HL-60/S4 (cell line): ENCODE measurements at regions not wholly inside any gene's neighbourhood (a gene's known extent, or its start where the extent isn't known, plus 50 kb on each side); places are given as distances from the start of the nearest gene placed in this dataset.

Source experiments
- in situ Hi-C: fragments of 300-500 bp; cut with MboI; formaldehyde crosslinking; loops from 2 replicates; pipeline ENCODE4 v1.14.3; 2022; ENCODE audit warnings: low sequenced_read_pairs

DNA sequence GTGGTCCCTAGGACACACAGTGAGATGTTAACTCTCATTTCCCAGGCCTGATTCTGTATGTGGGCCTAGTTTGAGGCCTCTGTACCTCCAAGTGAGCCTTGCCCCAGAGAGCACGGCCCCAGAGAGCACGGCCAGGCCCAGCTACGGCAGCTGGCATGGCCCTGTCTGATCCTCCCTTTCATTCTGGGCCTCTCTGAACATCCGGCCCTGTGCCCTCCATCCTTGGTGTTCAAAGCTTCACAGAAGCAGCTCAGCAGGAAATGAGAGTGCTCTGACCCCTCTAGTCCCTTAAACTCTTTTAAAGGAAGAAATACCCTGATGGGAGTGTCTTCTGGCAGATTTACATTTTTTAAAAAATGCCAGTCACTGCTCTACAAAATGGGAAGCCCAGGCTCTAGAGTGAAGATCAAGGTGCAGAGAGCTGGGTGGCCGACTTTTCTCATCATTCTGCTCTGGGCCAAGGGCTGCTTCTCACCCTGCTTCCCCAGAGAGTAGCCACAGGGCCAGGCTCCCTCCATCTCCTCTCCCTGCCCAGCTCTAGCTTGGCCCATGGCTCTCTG is 171.9 kb downstream of the RPS24 start:
- in situ Hi-C loops: loop anchor here (25.0 kb wide), 1 partner anchor 982 kb away; no protein-coding TSS in a partner anchor

DNA sequence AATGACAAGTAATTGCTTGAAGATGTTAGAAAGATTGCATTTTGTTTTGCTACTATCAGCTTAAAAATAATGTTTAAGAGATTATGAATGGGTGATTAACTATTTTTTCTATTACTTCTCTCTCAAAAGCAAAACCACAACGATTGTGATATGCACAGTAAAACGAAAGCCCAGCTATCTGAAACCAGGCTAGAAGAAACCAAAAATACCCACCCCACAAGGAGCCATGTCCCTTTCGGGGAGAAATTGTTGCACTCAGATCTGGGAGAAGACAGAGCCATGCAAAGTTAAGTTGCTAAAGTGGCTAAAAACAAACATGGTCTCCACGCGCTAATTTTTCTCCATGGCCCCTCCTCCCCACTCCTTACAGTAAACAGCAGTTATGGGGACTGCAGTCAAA is 173.6 kb downstream of the RPS24 start:
- in situ Hi-C loops: loop anchor here (25.0 kb wide), 1 partner anchor 980 kb away; no protein-coding TSS in a partner anchor

DNA sequence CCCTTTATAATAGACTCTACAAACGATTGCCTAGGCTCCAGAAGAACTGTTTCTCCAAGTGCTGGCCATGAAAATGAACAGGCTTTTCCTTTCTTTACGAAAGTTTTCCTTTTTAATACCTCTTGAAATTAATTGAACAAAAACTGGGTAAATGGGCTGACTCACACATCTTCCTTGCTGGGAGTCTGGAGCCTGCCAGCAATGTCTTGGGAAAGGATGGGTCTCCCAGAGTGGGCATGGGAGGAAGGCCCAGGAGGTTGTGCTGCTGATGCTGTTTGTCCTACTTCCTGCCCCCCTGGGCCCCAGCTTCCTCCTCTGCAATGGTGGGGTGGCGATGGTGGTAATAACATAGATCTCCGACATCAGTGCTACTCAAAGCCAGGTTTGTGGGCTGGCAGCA is 174.1 kb downstream of the RPS24 start:
- in situ Hi-C loops: loop anchor here (25.0 kb wide), 1 partner anchor 980 kb away; no protein-coding TSS in a partner anchor

DNA sequence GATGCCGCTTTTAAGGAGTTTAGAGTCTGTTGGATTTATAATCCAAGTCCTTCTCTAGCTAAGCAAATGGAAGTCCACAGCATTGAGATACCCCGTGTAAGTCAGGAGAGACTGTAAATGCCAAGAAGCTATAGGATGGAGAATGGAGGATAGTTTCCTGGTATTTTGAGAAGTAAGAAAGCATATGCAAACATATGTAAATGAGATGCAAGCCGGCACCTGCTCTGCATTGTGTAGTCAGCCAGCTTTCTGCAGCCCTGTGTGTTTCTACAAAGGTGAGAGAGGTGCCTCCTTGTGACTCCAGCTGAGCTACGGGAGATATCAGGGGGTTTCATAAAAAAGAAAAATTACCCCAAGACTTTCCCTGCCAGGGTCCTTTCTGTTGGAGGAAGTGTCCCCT is 176.3 kb downstream of the RPS24 start:
- in situ Hi-C loops: loop anchor here (25.0 kb wide), 1 partner anchor 977 kb away; no protein-coding TSS in a partner anchor

DNA sequence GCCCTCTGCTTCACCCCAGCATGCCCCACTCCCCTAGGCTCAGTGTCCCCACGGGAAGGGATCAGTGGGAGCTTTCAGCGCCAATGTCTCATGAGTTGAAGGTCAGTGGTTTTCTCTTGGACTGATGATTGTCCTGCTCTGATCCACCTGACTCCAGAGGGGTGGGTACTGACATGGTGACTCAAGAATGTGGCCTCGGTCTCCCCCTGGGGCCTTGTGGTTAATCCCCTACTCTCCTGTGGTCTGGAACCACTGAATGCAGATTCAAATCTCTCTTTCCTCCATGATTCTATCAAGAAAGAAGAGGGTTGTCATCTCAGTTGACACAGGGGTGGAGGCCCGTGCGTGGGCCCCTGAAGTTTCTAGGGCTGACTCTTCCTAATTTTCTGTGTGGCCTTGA is 176.9 kb downstream of the RPS24 start:
- in situ Hi-C loops: loop anchor here (25.0 kb wide), 1 partner anchor 977 kb away; no protein-coding TSS in a partner anchor

DNA sequence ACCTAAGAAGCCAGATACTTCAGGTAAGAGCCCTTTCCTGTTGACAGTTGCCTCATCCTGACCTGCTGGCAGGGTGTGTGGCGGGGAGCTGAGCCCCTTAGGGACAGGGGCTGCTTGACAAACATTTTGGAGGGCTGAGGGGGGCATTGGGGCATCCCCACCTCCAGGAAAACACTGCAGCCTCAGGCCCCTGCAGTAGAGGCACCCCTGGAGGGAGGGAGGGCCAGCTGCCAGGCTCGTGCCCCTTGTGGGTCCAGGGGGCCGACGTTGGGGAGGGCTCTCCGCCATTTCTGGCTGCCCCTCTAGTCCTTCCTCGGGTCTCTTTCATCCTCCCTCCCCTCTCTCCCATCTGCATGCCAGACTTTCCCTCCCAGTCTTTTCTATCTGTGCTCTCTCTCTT is 177.3 kb downstream of the RPS24 start:
- in situ Hi-C loops: loop anchor here (25.0 kb wide), 1 partner anchor 976 kb away; no protein-coding TSS in a partner anchor

DNA sequence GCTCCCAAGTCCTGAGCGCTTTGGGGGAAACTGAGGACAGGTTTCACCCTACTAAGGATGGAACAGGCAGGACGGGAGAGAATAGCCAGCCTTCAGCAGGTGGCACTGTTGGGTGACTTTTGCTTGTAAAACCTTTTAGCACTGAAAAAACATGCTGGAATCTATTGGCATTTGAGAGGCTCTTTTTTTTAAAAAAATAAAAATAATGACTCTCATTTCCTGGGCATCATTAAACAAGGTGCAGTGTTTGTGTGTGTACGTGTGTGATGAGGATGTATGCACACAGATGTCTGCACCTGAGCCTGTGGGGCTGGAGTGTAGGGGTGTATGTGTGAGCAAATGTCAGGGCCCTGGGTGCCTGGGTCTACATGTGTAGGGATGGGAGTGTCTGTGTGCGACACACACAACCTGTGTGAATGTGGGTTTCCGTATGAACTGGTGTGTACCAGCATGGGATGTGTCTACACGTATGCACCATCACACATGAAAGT is 177.9 kb downstream of the RPS24 start:
- in situ Hi-C loops: loop anchor here (25.0 kb wide), 1 partner anchor 976 kb away; no protein-coding TSS in a partner anchor

DNA sequence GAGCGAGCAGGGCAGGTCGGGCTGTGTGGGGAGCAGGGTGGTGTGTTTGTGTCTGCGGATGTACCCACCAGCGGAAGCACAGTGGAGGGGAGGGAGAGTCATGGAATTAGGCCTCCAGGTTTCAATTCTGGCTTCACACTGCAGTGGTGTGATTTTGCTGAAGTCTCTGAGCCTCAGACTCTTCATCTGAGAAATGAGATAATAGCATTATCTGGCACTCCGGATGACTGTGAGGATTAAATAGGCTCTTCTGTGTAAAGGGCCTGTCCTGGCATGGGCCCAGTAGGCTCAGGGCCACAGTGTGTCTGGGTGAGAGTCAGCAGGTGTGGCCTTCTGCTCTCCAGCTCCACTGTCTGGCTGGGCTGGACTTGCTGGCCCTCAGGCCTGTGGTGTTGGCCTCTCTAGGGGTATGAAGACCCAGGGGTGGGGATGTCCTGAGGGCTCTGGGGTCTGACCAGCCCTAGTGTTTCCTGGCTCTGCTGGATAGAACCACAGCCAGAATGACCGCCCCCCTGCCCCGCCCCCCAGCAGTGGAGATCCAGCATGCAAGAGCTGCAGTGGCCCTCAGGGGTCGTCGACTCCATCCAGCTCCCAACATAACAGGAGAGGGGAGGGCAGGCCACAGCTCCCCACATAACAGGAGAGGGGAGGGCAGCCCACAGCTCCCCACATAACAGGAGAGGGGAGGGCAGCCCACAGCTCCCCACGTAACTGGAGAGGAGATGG is 178.6 kb downstream of the RPS24 start:
- in situ Hi-C loops: loop anchor here (25.0 kb wide), 1 partner anchor 975 kb away; no protein-coding TSS in a partner anchor

DNA sequence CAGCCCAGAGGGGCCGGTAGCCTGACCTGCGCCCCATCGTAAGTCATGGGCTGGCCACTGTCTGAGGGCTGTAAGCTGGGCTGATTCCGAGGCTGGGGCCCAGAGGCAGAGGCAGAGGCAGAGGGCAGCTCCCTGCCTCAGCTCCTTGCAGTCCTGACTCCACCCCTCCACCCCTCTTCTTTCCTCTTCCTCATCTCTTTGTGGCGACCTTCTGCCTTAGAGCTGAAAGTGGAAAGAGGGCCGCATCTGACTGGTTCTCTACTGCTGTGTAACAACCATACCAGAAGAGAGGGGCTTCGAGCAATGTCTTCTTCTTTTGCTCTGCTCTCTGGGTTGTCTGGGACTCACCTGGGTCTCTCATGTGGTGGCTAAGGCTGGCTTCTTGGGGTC is 179.1 kb downstream of the RPS24 start:
- in situ Hi-C loops: loop anchor here (25.0 kb wide), 1 partner anchor 975 kb away; no protein-coding TSS in a partner anchor

DNA sequence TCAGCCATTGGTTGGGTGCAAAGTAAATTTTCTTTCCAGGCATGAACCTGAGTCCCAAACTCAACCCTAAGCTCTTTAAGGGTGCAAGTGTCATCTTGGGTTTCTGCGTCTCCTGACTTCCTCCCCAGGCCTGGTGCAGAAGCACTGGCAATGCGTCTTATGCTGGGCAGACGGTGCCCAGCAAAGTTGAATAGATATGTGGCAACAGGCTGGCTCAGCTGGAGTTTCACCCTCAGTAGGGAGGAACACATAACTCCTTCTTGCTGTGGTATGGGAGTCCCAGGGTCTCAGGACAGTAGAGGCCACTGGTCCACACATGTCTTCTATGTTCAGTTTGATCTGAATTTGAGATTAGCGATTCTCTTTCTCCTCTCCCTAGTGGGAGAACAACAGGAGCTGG is 181.3 kb downstream of the RPS24 start:
- in situ Hi-C loops: loop anchor here (25.0 kb wide), 1 partner anchor 972 kb away; no protein-coding TSS in a partner anchor

DNA sequence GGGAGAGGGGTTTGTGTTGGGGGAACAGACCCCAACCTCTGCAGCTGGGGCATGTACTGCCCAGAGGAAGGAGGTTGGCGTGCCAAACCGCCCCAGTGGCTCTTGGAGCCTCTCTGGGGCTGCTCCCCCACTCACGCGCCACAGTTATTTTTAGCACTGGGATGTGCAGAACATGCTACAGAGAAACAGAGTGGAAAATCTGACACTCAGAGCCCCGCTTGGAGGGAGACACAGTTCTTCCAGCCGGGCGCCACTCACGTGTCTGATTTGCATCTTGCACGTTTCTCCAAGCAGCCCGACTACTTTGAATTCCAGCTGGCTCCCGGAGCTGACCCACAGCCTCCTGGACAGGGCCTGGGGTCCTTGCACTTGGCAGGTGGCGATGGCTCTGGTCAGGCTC is 182.0 kb downstream of the RPS24 start:
- in situ Hi-C loops: loop anchor here (25.0 kb wide), 1 partner anchor 972 kb away; no protein-coding TSS in a partner anchor

DNA sequence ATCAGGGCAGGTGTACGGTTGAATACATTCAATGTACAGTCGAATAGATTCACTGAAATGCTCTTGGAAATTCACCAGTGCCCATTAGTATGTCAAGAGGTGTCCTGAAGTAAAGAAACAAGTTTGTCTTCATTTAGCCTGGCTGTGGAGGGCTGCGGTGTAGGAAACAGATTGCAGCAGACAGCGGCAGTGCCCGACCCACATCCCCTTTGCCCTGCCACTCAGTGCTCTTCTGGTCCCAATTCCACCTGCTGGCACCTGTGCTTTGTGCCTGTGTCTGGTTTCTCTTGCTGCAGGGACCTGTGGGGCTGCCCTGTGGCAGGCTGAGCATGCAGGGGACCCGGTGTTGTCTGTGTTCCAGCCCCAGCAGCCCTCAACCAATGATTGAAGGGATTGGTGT is 183.7 kb downstream of the RPS24 start:
- in situ Hi-C loops: loop anchor here (25.0 kb wide), 1 partner anchor 970 kb away; no protein-coding TSS in a partner anchor

DNA sequence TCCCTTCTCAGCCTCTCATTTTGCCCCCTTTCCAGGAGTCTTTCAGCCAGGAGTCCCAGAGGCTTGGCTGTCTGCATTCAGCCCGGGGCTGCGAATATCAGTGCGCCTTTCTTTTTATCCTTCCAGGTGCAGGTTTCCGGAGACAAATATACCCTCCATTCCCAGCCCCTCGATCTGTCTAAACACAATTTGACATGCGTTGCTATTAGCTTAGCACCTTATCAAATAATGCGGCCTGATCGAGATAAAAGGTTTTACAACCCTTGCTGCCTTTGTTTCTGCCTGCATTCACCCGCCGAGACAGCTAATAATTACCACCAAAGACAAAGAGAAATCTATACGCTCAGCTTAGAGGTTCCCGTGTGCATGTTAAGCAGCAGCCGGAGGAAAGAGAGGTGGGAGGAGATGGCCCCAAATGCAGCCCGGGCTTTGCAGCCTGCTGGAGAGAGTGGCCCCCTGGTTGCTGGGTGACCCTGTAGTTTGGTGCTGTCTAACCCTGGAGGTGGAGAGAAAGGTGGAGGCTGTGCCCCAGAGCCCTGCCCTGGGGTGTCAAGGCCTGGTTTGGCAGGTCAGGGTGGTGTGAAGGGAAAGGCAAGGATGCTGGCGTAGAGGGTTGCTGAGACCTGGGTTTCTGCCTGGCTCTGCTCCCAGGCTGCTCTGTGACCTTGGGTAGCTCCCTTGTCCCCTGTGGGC is 185.3 kb downstream of the RPS24 start:
- in situ Hi-C loops: loop anchor here (25.0 kb wide), 1 partner anchor 968 kb away; no protein-coding TSS in a partner anchor

DNA sequence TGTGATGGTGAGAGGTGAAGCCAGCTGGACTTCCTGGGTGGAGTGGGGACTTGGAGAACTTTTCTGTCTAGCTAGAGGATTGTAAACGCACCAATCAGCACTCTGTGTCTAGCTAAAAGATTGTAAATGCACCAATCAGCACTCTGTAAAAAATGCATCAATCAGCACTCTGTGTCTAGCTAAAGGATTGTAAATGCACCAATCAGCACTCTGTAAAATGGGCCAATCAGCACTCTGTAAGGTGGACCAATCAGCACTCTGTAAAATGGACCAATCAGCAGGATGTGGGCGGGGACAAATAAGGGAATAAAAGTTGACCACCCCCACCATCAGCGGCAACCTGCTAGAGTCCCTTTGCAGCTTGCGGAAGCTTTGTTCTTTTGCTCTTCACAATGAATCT is 185.9 kb downstream of the RPS24 start:
- in situ Hi-C loops: loop anchor here (25.0 kb wide), 1 partner anchor 968 kb away; no protein-coding TSS in a partner anchor

DNA sequence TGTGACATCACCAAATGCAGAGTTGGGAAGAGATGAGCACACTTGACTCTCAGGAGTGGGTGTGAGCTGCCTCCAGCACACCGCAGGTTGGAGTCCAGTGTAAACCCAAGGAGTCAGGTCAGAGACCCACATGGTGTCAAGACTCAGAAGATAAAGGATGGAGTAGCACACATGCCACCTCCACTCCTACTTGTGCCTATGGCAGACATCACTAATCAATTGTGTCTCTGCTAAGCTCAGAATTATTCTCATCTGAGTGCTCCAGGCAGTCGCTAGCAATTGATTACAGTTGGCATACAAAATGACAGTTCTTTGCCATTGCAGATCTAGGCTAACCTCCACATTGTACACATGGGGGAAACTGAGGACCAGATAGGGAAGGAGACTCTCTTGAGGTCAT is 187.1 kb downstream of the RPS24 start:
- in situ Hi-C loops: loop anchor here (25.0 kb wide), 1 partner anchor 967 kb away; no protein-coding TSS in a partner anchor

DNA sequence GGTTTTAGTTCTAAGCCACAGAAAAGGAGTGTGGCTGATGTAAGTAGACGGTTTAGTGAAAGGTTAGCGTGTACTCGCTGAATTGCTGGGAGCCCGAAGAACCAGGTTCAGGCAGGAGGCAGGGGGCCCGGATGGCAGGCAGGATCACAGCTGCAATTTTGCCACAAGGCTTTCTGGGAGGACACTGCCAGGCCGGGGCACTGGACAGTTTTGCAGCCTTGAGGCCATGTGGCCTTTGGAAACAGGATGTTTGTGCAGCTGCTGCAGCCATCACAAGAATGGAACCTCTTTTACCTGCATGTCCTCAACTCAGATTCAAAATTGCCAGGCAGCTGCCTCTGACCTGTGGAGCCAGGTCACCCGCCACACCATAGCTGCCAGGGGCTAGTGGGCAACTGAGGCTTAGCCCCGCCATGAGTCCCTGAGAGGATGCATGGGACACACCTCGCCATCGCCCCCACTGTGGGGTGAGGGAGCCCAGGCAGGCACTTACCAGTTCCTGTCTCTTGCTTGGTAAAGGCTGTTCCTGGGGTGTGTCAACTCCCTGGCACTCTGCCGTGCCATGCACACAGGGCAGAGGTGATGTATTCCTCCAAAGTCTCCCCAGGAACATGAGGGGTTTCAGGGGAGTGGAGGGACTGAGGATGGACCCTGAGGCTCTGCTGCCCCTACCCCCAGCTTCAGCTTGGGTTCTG is 188.6 kb downstream of the RPS24 start:
- in situ Hi-C loops: loop anchor here (25.0 kb wide), 1 partner anchor 965 kb away; no protein-coding TSS in a partner anchor

DNA sequence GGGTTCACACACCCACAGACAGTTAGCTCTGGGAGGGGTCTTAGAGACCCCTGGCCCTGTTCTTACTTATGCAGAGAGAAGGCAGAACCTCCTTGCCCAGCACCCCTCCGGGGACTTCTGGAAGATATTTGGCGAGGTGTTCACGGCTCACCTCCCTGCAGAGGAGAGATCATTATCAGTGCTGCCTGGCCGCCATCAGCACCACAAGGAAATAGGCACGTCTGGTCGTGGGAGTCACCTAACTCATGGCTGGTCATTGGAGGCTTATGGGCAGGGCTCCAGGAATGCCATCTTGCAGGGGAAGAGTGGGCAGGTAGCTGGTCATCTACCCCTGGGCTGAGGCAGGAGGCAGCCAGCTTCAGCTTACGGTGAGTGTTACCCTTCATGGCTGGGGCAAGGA is 189.4 kb downstream of the RPS24 start:
- in situ Hi-C loops: loop anchor here (25.0 kb wide), 1 partner anchor 964 kb away; no protein-coding TSS in a partner anchor

DNA sequence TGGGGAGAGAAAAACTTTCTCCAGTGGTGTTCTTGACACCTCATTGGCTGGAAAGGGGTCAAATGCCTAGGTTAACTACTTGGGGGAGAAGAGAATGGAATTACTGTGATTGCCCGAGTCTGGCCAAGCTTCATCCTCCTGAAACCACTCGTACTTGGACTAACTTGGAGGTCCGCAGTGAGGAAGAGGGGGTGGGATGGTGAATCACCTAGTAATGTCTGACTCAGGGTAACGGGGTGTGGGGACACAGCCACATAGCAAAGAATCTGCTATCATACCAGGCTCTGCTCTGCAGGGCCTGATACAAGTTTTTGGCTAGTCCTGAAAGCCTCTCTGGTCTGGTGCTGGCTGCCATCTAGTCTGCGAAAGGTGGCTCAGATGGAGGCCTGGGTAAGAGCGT is 190.9 kb downstream of the RPS24 start:
- in situ Hi-C loops: loop anchor here (25.0 kb wide), 1 partner anchor 963 kb away; no protein-coding TSS in a partner anchor

DNA sequence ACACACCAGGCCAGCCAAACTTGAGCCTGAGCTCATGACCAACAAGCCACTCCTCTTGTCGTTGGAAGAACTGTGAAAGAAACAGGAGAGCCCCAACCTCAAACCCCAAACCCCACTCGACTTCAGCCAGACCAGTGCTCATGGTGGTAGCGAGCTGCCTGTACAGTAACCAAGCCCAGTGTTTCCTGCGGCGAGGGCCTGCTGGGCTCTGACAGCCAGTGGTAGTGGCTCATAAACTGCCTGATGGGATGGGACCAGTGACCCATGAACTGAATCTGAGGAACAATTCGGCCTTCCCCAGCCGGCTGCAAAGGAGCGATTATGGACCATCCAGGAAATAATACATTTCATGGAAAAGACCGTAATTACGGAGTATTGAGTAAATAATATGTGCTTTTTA is 191.9 kb downstream of the RPS24 start:
- in situ Hi-C loops: no loop called here

DNA sequence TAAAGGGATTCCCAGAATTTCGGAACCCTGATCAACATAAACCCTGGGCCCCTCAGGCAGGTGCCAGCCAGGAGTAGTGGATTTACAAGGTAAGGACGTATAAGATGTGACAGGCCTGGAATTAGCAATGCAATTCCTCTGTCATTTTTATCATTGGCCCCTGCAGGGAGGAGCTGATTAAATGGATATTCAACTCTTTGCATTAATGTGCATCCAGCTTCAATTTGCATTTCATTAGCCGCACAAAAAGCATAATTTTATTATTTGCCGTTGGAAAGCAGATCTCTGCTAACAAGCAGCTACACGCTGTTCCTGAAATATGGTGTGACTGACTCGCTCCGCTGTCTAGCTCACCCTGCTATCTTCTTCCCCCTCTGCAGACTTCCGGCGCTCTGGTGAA is 195.8 kb downstream of the RPS24 start:
- in situ Hi-C loops: no loop called here
